IMR-90 (cell line): ENCODE measurements at regions not wholly inside any gene's neighbourhood (a gene's known extent, or its start where the extent isn't known, plus 50 kb on each side); places are given as distances from the start of the nearest gene placed in this dataset.

Source experiments
- CTCF ChIP-seq: conservative IDR thresholded peaks from 2 replicates; pipeline ENCODE4 v1.5.1; 2012; ENCODE audit warnings: mild to moderate bottlenecking, low read depth, low read length, improper control_type of control experiment
- MAZ ChIP-seq: IDR thresholded peaks from 2 replicates; pipeline ENCODE4 v1.6.1; 2012; ENCODE audit warnings: low read depth, mild to moderate bottlenecking, low read length, improper control_type of control experiment, moderate library complexity, borderline replicate concordance
- MXI1 ChIP-seq: IDR thresholded peaks from 2 replicates; pipeline ENCODE4 v1.6.1; 2012; ENCODE audit warnings: low read depth, mild to moderate bottlenecking, low read length, moderate library complexity, borderline replicate concordance
- POLR2A ChIP-seq: IDR thresholded peaks from 2 replicates; pipeline ENCODE4 v1.6.1; 2012; ENCODE audit warnings: mild to moderate bottlenecking, low read depth, low read length
- SMC3 ChIP-seq: fragments of 150-350 bp; IDR thresholded peaks from 2 replicates; pipeline ENCODE4 v1.6.1; 2016; ENCODE audit warnings: low read depth, mild to moderate bottlenecking, antibody characterized with exemption, low read length, moderate library complexity
- USF2 ChIP-seq: fragments of 150-350 bp; IDR thresholded peaks from 2 replicates; pipeline ENCODE4 v1.6.1; 2017; ENCODE audit warnings: mild to moderate bottlenecking, antibody characterized with exemption, low read length, low read depth

GRCh38 chr7:17233603-17234002 lies 64.8 kb upstream of the AHR start:
- TF ChIP-seq CTCF (no peak), POLR2A (no peak), MAZ (no peak), USF2 (no peak), SMC3 (no peak), MXI1 (no peak)
